Liver (tissue), 3 donors: ENCODE measurements at regions not wholly inside any gene's neighbourhood (a gene's known extent, or its start where the extent isn't known, plus 50 kb on each side); places are given as distances from the start of the nearest gene placed in this dataset.

Experiments used
- RAD21 ChIP-seq, 2 donors: IDR thresholded peaks; 2 replicates each; pipeline ENCODE4 v1.6.1; 2016; ENCODE audit warnings: antibody characterized with exemption in 2 of 2, mild to moderate bottlenecking in 2 of 2
- SP1 ChIP-seq: IDR thresholded peaks from 2 replicates; pipeline ENCODE4 v1.6.1; 2018; ENCODE audit warnings: antibody characterized with exemption, mild to moderate bottlenecking
- TF ChIP-seq, protein P1 (sequence below): fragments of 150-350 bp; IDR thresholded peaks from 2 replicates; pipeline ENCODE4 v1.5.1; 2017; ENCODE audit warnings: improper control_type of control experiment, low read depth, low read length; ENCODE audit not compliant: missing input control
- TF ChIP-seq, protein P2 (sequence below): IDR thresholded peaks from 2 replicates; pipeline ENCODE4 v1.6.1; 2016; ENCODE audit warnings: antibody characterized with exemption
- TF ChIP-seq, protein P3 (sequence below): IDR thresholded peaks from 2 replicates; pipeline ENCODE4 v1.6.1; 2016; ENCODE audit warnings: antibody characterized with exemption
- donor health status: healthy.
- donor health status: healthy.

DNA sequence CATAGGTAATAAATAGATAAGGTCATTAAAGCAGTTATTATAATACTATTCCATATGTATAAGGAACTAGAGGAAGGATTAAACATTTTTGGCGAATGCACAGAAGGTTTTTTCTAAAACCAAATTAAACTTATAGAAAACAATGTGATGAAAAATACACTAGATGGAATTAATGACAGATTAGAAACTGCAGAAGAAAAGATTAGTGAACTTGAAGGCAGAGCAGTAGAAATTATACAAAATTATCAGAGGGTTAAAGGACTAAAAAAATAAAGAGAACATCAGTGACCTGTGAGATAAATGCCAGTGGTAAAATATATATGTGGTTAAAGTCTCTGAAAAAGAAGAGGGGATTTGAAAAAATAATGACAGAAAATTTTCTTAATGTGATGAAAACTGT lies 74.0 kb downstream of the IGLL5 start:
- TF ChIP-seq, protein P1, sequence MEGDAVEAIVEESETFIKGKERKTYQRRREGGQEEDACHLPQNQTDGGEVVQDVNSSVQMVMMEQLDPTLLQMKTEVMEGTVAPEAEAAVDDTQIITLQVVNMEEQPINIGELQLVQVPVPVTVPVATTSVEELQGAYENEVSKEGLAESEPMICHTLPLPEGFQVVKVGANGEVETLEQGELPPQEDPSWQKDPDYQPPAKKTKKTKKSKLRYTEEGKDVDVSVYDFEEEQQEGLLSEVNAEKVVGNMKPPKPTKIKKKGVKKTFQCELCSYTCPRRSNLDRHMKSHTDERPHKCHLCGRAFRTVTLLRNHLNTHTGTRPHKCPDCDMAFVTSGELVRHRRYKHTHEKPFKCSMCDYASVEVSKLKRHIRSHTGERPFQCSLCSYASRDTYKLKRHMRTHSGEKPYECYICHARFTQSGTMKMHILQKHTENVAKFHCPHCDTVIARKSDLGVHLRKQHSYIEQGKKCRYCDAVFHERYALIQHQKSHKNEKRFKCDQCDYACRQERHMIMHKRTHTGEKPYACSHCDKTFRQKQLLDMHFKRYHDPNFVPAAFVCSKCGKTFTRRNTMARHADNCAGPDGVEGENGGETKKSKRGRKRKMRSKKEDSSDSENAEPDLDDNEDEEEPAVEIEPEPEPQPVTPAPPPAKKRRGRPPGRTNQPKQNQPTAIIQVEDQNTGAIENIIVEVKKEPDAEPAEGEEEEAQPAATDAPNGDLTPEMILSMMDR, result no peak
- TF ChIP-seq SP1, result no peak
- TF ChIP-seq, protein P2, sequence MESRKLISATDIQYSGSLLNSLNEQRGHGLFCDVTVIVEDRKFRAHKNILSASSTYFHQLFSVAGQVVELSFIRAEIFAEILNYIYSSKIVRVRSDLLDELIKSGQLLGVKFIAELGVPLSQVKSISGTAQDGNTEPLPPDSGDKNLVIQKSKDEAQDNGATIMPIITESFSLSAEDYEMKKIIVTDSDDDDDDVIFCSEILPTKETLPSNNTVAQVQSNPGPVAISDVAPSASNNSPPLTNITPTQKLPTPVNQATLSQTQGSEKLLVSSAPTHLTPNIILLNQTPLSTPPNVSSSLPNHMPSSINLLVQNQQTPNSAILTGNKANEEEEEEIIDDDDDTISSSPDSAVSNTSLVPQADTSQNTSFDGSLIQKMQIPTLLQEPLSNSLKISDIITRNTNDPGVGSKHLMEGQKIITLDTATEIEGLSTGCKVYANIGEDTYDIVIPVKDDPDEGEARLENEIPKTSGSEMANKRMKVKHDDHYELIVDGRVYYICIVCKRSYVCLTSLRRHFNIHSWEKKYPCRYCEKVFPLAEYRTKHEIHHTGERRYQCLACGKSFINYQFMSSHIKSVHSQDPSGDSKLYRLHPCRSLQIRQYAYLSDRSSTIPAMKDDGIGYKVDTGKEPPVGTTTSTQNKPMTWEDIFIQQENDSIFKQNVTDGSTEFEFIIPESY, result no peak
- TF ChIP-seq, protein P3, sequence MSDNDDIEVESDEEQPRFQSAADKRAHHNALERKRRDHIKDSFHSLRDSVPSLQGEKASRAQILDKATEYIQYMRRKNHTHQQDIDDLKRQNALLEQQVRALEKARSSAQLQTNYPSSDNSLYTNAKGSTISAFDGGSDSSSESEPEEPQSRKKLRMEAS, result no peak
- TF ChIP-seq RAD21 (IDR thresholded peaks at IDR 0.05), result no peak
